Chondrocyte (in vitro differentiated cells): ENCODE measurements at regions not wholly inside any gene's neighbourhood (a gene's known extent, or its start where the extent isn't known, plus 50 kb on each side); places are given as distances from the start of the nearest gene placed in this dataset.

Source experiments
- DNase-seq: peaks from one replicate; pipeline ENCODE4 v3.0.0; 2021; ENCODE audit warnings: mixed read lengths, low spot score
- H3K27ac Mint-ChIP-seq: one replicate; pipeline ENCODE4 v1.8.0; 2021; ENCODE audit warnings: mild to moderate bottlenecking, moderate library complexity, mixed read lengths; ENCODE audit not compliant: unreplicated experiment
- H3K27me3 Mint-ChIP-seq: 2 replicates; pipeline ENCODE4 v1.8.0; 2021; ENCODE audit warnings: low read depth, mixed read lengths
- H3K36me3 Mint-ChIP-seq: 2 replicates; pipeline ENCODE4 v1.8.0; 2021; ENCODE audit warnings: low read depth, mixed read lengths
- H3K4me1 Mint-ChIP-seq: 2 replicates; pipeline ENCODE4 v1.8.0; 2021; ENCODE audit warnings: low read depth, mild to moderate bottlenecking, mixed read lengths
- H3K4me3 Mint-ChIP-seq: one replicate; pipeline ENCODE4 v1.8.0; 2021; ENCODE audit warnings: mild to moderate bottlenecking, moderate library complexity, mixed read lengths; ENCODE audit not compliant: unreplicated experiment
- H3K9me3 Mint-ChIP-seq: 2 replicates; pipeline ENCODE4 v1.8.0; 2021; ENCODE audit warnings: low read depth, mixed read lengths
- TF ChIP-seq, protein P1 (sequence below): fragments of 200-600 bp; sonication (generic); IDR thresholded peaks from 2 replicates; pipeline ENCODE4 v1.5.0; 2021; ENCODE audit warnings: antibody characterized with exemption, mild to moderate bottlenecking, moderate library complexity

- Mint-ChIP-seq H3K9me3 (no peaks in the 10 kb centered on the region), H3K4me1 (no peaks in the 10 kb centered on the region), H3K27ac (no peak overlapping the region), H3K4me3 (no peak overlapping the region), H3K36me3 (no peaks in the 10 kb centered on the region), H3K27me3 (peaks cover 15% of the 10 kb centered on the region)
- TF ChIP-seq, protein P1, sequence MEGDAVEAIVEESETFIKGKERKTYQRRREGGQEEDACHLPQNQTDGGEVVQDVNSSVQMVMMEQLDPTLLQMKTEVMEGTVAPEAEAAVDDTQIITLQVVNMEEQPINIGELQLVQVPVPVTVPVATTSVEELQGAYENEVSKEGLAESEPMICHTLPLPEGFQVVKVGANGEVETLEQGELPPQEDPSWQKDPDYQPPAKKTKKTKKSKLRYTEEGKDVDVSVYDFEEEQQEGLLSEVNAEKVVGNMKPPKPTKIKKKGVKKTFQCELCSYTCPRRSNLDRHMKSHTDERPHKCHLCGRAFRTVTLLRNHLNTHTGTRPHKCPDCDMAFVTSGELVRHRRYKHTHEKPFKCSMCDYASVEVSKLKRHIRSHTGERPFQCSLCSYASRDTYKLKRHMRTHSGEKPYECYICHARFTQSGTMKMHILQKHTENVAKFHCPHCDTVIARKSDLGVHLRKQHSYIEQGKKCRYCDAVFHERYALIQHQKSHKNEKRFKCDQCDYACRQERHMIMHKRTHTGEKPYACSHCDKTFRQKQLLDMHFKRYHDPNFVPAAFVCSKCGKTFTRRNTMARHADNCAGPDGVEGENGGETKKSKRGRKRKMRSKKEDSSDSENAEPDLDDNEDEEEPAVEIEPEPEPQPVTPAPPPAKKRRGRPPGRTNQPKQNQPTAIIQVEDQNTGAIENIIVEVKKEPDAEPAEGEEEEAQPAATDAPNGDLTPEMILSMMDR: no peak
- DNase-seq: no peak
Observed at GRCh38 chr7:119395024-119395423, 878.0 kb upstream of the KCND2 start.

GRCh38 chr7:119397156-119397555, 875.8 kb upstream of the KCND2 start:
- Mint-ChIP-seq H3K27me3 (peaks cover 18% of the 10 kb centered on the region), H3K4me1 (no peaks in the 10 kb centered on the region), H3K4me3 (no peak overlapping the region), H3K27ac (no peak overlapping the region), H3K9me3 (no peaks in the 10 kb centered on the region), H3K36me3 (no peaks in the 10 kb centered on the region)
- DNase-seq: no peak
- TF ChIP-seq, protein P1: no peak

DNA sequence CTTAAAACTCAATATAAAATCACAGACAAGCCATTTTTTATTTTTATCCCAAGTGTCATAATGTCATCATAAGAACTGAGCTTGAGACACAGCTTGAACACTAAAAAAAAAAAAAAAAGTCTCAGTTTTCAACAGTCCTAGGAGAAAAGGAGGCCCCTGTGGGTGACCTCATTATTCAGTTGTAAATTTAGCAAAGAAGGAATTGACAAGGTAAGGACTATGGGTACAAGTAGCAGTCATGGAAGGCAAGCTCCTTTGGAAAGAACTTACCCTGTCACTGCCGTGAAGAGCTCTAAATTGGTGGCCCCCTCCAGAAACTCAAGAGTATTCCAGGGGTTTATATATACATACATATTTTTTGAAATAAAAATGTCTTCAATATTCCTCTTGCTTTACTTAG, 864.4 kb upstream of the KCND2 start:
- H3K27ac Mint-ChIP-seq: no peak overlapping the region
- no peak overlapping the region for H3K4me3 Mint-ChIP-seq
- H3K36me3 Mint-ChIP-seq: no peaks in the 10 kb centered on the region
- TF ChIP-seq, protein P1: no peak
- no peaks in the 10 kb centered on the region for H3K9me3 Mint-ChIP-seq
- peaks cover 4% of the 10 kb centered on the region for H3K4me1 Mint-ChIP-seq
- peaks cover 2% of the 10 kb centered on the region for H3K27me3 Mint-ChIP-seq
- DNase-seq: no peak

- peak; percentile 84 for DNase-seq
- no peak overlapping the region for H3K4me3 Mint-ChIP-seq
- no peak overlapping the region for H3K27ac Mint-ChIP-seq
- H3K27me3 Mint-ChIP-seq: no peaks in the 10 kb centered on the region
- no peaks in the 10 kb centered on the region for H3K36me3 Mint-ChIP-seq
- peaks cover under 1% of the 10 kb centered on the region for H3K4me1 Mint-ChIP-seq
- H3K9me3 Mint-ChIP-seq: no peaks in the 10 kb centered on the region
- TF ChIP-seq, protein P1: no peak
Observed at GRCh38 chr7:119413314-119413805, 859.6 kb upstream of the KCND2 start.

GRCh38 chr7:119415682-119416081, 857.3 kb upstream of the KCND2 start:
- TF ChIP-seq, protein P1: no peak
- no peaks in the 10 kb centered on the region for H3K4me1 Mint-ChIP-seq
- H3K4me3 Mint-ChIP-seq: no peak overlapping the region
- H3K36me3 Mint-ChIP-seq: no peaks in the 10 kb centered on the region
- H3K9me3 Mint-ChIP-seq: no peaks in the 10 kb centered on the region
- no peak overlapping the region for H3K27ac Mint-ChIP-seq
- DNase-seq: no peak
- no peaks in the 10 kb centered on the region for H3K27me3 Mint-ChIP-seq
